NT2/D1 (cell line): ENCODE measurements at regions not wholly inside any gene's neighbourhood (a gene's known extent, or its start where the extent isn't known, plus 50 kb on each side); places are given as distances from the start of the nearest gene placed in this dataset.

Experiments
- SUZ12 ChIP-seq: IDR thresholded peaks from 2 replicates; pipeline ENCODE4 v1.6.1; 2011; ENCODE audit not compliant: insufficient read length, insufficient read depth; ENCODE audit errors: extremely low read depth
- ZNF274 ChIP-seq: IDR thresholded peaks from 2 replicates; pipeline ENCODE4 v1.6.1; 2011; ENCODE audit warnings: mild to moderate bottlenecking, low read depth, low read length

GRCh38 chr9:7376833-7377232, 422.7 kb downstream of the DMAC1 start:
- TF ChIP-seq SUZ12 (no peak), ZNF274 (no peak)
